ENCODE measurements at regions not wholly inside any gene's neighbourhood (a gene's known extent, or its start where the extent isn't known, plus 50 kb on each side); places are given as distances from the start of the nearest gene placed in this dataset.

DNA sequence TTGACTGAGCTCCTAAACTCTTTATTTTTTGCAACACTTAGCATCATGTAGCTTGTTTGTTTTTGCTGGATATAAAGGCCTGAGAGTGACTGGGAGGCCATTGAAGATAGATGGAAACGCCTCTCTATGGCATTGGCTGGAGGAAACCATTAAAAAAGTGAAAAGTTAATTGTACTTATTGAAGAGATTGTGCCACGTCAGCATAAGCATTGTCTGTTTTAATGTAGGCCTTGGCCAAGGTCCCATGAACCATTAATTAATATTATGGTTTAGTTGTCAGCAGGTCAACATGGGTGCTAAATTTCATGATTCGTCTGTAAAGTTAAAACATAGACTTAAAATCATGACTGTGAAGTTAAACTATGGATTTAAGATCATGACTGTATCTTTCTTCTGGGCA, 178.6 kb downstream of the GATA3 start:
- DNase-seq (ENCODE audit: low read depth), result no peak

DNA sequence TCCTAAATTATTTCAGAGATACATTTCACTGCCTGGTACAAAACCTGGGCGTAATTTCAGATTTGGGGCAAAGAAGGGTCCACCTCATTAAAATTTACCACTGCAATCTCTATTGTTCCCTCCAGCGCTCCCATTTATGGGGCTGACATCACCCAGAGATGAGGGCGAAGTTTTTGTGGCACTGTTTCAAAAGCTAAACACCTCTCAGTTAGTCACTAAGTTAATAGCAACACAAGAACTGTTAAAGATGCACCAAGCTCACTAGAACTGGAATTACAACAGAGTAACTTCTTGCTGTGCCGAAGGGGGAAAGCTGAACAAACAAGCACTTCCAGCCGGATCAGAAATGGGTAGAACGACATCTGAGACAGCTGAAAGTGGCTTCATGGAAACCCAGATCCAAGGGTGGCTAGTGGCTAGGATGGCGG, 179.4 kb downstream of the GATA3 start:
- DNase-seq (ENCODE audit: low read depth), result no peak

DNA sequence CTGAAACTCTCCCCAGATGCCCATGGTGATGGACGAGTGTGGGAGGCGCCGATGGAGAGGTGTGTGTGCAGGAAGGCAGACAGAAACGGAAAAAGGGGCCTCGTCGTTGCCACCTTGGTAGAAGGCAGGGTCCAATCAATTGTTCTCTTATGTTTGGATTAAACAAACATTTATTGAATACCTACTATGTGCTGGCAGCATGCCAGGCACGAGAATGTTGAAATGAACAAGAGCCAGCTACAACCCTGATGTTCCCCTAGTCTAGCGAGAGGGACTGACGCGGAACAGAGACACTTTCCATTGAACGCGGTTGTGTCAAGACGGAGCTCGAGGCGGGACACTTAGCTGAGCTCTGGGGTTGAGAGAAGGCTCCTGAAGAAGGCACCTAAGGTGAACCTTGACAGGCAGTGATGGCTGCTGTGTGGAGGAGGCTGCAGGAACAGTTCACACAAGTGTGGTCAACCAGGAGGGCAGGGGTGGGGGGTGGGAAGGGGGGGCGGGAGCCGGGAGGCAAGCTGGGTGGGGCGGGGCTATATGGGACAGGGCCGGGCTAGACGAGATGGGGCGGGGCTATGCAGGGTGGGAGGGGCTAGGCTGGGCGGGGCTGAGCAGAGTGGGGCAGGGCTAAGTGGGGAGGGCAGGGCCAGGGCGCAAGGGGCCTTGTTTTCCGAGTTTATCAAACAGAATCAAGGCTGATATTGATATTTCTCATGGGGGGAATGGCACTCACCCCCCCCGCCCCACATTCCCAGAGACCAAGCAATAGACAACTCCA, 181.0 kb downstream of the GATA3 start:
- DNase-seq (ENCODE audit: low read depth), result no peak

DNA sequence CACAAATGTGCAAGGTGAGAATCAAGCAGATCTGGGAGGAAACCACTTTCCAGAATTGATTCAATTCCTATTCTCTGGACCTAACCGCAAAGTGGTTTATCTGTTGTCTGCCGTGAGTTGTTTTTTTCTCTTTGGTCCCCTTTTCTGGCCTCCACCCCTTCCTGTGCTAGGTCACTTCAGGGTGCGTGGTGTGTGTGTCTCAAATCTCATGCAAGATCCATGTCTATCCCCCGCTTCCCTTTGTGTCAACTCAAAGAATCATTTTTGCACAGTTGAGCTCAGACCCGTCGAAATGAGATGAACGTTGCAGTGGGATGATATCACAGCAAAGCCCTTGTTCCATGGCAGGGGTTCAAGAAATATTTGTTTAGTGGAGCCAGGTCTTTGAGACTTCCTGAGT, 184.5 kb downstream of the GATA3 start:
- no peak for DNase-seq (ENCODE audit: low read depth)

DNA sequence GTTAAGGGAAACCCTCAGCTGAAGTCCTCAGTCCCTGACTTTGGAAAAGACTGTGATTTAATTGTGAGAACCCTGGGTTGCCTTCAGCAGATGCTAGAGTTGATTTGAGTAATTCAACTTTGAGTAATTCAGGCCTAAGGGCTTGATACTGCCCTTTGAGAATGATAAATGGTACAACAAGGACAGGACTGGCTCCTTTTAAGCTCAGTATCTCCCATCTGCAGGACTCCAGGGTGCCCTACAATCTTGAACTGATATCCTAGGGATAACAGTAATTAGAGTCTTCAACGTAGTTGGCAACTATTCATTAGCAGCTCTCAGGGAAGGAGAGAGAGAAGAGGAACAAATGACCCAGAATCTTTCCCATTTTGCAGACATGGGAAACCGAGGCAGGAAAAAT, 186.4 kb downstream of the GATA3 start:
- no peak for DNase-seq (ENCODE audit: low read depth)

DNA sequence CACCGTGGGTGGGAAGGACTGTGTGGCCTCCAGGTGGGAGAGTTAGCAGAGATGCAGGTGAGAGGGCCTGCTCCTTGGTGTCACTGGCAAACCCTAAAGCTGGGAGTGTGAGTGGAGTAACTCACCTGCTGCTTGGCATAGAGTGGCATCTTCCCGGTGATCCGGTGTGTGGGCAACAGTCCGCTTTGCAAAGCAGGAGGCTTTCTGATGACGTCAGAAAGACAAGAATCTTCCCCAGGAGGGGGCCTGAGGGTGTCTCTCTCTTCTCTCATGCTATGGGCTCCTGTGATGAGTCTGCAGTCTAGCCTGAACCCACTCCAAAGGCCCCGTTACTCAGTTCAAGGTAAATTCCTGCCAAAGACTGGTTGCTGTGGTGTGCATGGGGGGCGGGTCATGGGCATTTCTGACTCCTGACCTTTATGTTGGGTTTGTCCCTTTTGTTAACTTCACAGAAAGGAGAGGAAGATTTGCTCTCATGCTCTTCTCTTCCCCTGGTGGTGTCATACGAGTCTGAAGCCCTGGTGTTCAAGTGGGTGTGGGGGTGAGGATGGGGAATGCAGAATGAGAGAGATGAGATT, 187.9 kb downstream of the GATA3 start:
- no peak for DNase-seq (ENCODE audit: low read depth)

DNA sequence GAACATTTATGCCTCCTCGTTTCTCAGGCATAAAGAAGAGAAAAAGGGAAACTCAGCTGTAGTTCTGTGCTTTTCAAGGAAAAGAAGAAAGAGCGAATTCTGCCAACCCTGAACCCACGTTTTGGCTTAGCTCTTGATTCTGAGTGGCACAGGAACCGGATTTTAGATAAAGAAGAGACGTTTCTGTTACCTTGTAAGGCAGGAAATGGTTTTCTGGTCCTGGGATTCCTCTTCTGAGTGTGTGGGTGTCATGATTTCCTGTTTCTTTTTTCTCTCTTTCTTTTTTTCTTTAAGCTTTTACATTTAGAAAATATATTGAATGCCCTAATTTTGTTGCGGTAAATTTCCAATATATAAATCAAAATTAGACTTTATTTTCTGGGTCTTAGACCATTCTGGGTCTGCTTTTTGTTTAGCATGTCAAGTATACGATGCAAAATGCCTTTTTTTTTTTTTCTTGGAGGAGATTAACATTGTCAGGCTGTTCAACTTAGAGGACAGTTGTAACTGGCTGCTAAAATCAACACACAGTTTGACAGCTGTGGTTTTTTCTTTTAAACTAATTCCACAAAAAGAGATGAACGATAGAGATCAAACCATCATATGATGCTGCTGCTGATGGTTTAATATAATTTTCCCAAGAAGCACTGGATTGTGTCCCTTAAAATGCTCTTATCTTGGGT, 190.8 kb downstream of the GATA3 start:
- DNase-seq (ENCODE audit: low read depth), result no peak

DNA sequence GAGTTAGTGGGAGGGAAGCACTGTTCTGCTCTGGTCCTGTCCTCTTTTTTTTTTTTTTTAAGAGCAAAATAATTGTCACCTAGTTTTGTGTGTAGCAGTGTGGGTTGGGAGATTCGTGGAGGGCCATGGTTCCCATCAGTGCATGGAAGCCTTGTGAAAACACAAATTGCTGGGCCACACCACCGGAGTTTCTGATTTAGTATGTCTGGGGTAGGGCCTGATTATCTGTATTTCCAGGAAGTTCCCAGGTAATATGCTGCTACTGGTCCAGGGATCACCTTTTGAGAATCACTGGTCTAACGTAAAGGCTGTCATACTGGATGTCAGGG, 191.3 kb downstream of the GATA3 start:
- no peak for DNase-seq (ENCODE audit: low read depth)

DNA sequence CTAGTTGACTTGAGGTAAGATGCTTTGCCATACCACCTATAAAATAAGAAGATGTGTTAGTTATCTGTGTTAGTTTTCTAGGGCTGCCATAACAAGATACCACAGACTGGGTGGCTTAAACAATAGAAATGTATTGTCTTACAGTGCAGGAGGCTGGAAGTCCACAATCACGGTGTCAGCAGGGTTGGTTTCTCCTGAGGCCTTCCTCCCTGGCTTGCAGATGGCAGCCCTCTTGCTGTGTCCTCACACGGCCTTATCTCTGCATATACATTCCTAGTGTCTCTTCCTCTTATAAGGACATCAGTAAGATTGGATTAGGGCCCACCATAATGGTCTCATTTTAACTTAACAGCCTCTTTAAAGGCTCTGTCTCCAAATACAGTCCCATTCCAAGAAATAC, 192.1 kb downstream of the GATA3 start:
- DNase-seq (ENCODE audit: low read depth), result no peak

DNA sequence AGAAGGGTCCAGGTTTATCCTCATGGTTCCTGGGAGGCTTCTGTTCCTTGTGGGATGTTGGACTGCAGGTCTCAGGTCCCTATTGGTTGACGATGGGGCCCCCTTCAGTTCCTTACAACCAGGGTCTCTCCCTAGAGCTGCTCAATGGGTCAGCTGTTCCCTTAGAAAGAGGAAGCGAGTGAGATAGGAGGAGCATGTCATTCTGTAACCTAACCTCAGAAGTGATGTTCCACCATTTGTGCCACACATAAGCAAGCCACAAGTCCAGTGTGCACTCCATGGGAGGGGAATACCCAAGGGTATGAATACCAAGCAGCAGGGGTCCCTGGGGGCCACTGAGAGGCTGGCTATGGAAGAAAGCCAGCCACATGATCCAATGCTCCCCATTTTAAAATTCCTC, 192.7 kb downstream of the GATA3 start:
- DNase-seq (ENCODE audit: low read depth), result no peak

DNA sequence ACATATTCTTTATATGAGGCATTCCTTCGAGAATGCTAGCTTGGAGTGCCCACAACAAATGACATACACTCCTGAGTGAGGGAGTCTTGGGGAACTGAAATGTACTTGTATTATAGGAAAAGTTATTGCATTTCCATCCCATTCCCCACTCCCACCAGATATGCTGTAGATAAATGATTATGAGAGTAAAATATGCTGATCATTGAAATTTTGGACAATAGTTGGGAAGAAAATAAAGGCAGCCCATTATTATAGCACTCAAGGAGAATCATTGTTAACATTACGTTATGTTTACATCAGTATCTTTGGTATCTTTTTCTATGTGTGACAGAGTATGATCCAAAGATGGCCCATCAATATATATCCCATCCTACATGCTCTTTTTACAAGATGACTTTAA, 194.4 kb downstream of the GATA3 start:
- DNase-seq (ENCODE audit: low read depth), result no peak

DNA sequence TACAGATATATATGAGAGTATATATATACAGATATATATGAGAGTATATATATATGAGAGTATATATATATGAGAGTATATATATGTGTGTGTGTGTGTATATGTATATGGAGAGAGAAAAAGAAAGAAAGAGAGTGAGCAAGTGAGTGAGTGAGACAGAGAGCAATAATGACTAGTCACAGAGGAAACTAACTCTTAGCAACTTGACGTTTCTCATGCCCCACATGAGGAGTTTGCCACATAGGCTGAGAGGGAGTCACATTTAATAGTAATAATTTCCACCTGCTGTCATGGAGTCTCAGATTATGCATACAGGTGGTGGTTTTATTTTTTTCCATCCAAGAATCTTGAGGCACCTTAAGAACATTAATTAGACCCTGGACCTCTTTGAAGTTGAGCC, 199.9 kb downstream of the GATA3 start:
- no peak for DNase-seq (ENCODE audit: low read depth)

DNA sequence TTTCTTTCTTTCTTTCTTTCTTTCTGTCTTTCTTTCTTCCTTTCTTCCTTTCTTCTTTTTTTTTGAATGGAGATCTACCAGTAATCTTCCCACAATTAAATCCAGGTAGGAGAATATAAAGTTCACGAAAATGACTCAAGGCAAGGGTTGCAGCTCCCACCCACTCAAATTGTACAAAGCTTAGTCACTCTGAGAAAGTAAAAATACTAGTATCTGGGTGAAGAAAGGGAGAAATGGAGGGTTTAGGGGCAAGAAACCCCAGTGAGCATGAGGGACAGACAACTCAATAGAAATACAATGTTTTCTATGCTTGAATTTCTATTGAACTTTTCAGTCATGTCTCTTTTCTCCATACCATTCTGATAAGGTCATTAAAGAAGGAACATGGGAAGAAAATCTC, 200.8 kb downstream of the GATA3 start:
- DNase-seq (ENCODE audit: low read depth), result no peak

DNA sequence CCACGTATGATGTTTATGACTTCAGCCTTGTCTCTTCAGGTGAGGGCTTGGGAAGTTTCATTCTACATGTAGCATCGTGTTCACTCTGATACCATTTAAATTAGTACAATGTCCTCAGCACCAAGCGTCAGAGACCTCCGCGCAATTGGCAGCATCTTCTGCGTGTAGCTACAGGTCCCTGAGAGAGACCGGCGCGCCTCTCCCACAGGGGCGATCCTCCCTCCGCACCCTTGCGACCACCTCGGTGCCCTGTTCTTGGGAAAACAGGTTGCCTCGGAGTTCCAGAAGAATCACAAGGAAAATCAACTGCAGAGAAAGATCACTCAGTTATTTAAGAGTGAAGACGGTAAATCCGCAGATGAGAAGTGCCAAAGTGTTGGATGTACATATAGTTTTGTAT, 206.2 kb downstream of the GATA3 start:
- DNase-seq (ENCODE audit: low read depth), result no peak

DNA sequence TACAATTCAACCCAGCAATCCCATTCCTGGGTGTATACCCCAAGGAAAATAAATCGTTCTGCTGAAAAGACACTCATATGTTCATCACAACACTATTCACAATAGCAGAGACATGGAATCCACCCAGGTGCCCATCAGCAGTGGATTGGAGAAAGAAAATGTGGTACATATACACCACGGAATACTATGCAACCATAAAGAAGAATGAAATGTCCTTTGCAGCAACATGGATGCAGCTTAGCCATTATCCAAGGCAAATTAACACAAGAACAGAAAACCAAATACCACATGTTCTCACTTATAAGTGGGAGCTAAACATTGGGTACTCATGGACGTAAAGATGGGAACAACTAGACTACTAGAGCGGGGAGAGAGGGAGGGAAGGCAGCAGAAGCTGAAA, 207.8 kb downstream of the GATA3 start:
- no peak for DNase-seq (ENCODE audit: low read depth)

DNA sequence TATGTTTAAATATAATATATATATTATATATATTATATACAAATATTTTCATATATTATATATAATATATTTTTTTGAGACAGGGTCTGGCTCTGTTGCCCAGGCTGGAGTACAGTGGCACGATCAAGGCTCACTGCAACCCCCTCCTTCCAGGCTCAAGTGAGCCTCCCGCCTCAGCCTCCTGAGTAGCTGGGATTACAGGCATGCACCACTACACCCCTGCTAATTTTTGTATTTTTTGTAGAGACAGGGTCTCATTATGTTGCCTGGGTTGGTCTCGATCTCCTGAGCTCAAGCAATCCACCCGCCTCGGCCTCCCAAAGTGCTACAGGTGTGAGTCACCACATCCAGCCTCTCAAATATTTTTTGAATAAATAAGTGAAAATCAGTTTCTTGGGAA, 215.5 kb downstream of the GATA3 start:
- no peak for DNase-seq (ENCODE audit: low read depth)

DNA sequence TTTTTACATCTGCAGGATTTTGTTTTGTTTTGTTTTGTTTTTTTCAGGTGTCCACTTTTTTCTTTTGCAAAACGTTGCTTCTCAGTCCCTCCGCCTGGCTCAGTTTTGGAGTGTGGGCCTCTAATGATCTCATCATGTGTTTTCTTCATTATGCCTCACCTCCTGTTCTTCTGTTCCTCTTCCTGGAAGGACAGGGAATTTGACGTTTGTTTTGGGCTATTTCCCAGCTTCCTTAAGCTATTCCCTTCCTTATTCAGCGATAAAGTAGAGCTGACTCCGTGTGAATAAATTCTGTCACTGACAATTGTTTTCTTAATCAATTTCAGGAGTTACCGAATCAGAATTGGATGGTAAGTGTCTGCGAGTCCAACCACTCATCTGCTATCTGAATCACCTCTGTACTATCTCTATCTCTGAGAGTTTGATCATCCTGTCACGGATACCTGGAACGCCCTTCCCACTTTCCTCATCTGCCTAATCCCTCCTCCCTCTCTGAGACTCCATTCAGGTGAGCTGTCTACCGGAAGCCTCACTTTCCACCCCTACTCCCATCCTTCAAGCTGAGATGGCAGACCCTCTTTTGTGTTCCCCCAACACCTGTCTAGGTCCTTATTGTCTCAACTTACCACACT, 218.4 kb downstream of the GATA3 start:
- no peak for DNase-seq (ENCODE audit: low read depth)

DNA sequence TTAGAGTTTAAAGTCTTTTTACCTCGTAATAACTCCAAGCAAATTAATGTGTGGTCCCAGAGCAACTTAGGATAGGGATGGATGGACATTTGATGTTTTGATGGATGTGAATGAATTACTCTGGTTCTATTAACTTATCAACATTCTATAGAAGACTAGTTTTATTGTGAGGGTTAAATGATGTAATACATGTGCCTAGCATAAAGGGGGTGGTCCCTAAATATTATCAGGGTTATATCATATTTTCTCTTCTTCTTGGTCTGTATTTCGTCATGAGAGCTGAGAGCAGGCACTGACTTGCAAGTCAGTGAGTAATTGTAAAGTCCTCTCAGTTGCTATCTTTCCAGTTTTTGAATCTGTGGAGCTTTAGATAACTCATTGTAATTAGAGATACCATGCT, 219.3 kb downstream of the GATA3 start:
- no peak for DNase-seq (ENCODE audit: low read depth)

DNA sequence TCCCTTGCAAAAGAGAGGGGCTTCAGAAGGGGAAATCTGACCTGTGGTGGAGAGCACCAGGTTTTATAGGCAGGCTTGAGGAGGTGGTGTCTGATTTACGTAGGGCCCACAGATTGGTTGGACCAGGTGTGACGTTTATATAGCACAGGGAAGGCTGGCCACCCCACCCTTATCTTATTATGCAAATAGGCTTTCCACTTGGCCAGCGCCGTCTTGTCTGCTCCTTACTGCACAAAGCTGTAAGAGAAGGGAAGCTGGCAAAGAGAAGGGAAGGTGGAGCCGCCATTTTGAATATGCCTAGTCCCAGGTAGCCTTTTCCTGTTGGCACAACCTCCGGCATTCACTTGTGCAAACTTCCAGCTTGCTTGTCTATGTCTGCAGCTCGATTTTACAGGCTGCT, 221.4 kb downstream of the GATA3 start:
- no peak for DNase-seq (ENCODE audit: low read depth)

DNA sequence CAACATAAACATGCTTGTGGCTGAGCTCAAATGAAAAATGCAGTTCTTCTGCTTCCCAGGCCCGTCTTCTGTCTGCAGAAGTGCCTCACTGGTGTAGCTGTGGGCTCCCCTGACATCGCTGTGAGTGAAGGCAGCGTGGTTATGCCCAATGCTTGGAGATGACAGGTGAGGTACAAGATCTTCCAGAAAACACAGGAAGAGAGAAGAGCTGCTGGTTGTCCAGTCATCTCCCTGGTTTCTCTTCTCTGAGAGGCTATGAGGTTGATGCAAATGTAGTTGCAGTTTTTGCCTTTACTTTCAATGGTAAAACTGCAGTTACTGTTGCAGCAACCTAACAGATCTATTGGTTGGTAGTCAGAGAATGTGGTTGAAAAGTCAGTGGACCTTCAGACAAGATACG, 223.6 kb downstream of the GATA3 start:
- no peak for DNase-seq (ENCODE audit: low read depth)

DNA sequence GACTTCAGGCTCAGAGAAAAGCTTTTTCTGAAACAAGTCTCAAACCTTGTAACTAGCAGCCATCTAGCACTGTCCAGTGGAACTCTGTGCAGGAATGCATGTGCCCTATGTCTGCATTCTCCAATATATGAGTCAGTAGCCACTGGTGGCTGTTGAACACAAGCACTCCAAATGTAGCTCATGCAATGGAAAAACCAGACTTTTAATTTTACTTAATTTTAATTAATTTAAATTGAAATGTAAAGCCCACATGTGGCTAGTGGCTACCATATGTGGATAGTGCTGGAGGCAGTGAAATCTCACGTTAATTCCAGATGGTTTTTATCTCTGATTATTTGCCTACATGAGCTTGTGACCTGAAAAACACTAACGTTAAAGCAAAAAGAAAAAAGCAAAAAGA, 225.1 kb downstream of the GATA3 start:
- peak; percentile 17 for DNase-seq (ENCODE audit: low read depth)

DNA sequence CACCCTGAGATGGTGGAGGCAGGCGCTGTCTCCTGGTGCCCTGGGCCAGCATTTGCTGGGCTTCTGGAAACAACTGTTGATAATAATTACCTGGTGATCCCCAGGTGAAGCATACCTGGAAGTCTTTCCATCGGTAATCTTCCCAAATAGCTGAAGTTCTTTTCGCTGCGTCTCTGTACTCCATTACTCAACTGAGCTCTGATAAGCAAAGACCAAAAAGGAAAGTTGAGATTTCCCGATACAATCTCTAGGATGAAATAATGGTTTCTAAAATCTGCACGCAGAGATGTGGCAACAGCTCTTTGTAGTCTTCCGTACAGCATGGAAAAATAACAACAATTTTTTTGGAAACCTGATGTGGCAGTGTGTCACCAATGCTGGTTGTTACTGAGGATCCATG, 226.5 kb downstream of the GATA3 start:
- no peak for DNase-seq (ENCODE audit: low read depth)

DNA sequence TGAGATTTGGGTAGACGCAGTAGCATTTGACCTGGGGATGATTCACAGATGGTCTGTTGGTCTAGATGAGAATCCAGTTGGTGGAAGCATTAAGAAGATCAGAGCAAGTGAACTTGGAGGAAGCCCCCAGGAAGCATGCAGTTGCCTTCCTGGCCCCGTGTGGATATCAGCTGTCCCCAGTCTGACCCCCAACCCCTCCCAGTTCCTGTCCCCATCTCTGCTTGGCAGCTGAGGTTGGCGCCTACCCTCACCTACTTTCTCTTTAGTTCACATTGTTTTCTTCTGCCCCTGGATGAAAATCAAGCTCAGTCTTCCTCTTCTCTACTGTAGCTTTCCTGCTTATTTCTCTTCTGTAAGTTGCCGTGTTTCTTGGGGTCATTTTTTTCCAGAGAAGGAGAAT, 227.9 kb downstream of the GATA3 start:
- no peak for DNase-seq (ENCODE audit: low read depth)

All from ELR (cell line).